HG03064 (cell line): ENCODE measurements at regions not wholly inside any gene's neighbourhood (a gene's known extent, or its start where the extent isn't known, plus 50 kb on each side); places are given as distances from the start of the nearest gene placed in this dataset.

ENCODE experiments used
- ATAC-seq: cut with Tn5 transposase; IDR thresholded peaks from one replicate; pipeline ENCODE4 v1.9.1; 2021; ENCODE audit warnings: low read depth; ENCODE audit not compliant: unreplicated experiment

GRCh38 chr3:102078401-102078800 lies 229.1 kb downstream of the NFKBIZ start:
- no peak for ATAC-seq

GRCh38 chr3:102078854-102079808 lies 229.8 kb downstream of the NFKBIZ start:
- no peak for ATAC-seq

GRCh38 chr3:102079809-102080197 lies 230.5 kb downstream of the NFKBIZ start:
- no peak for ATAC-seq

GRCh38 chr3:102081572-102082289 lies 232.4 kb downstream of the NFKBIZ start:
- ATAC-seq: no peak

- no peak for ATAC-seq
These were observed 234.2 kb downstream of the NFKBIZ start for GRCh38 chr3:102083473-102083872.

- ATAC-seq: no peak
These were observed 234.7 kb downstream of the NFKBIZ start for GRCh38 chr3:102084006-102084405.

GRCh38 chr3:102084704-102085103 lies 235.4 kb downstream of the NFKBIZ start:
- no peak for ATAC-seq

- no peak for ATAC-seq
These were observed 236.3 kb downstream of the NFKBIZ start for GRCh38 chr3:102085431-102086176.

- ATAC-seq: no peak
These were observed 237.9 kb downstream of the NFKBIZ start for GRCh38 chr3:102087236-102087635.

GRCh38 chr3:102089239-102089638 lies 239.9 kb downstream of the NFKBIZ start:
- ATAC-seq: no peak

GRCh38 chr3:102089904-102090720 lies 240.8 kb downstream of the NFKBIZ start:
- ATAC-seq: no peak

GRCh38 chr3:102090721-102091045 lies 241.4 kb downstream of the NFKBIZ start:
- no peak for ATAC-seq

GRCh38 chr3:102091358-102091757 lies 242.0 kb downstream of the NFKBIZ start:
- no peak for ATAC-seq

GRCh38 chr3:102092617-102093466 lies 243.5 kb downstream of the NFKBIZ start:
- no peak for ATAC-seq

GRCh38 chr3:102094506-102094905 lies 245.2 kb downstream of the NFKBIZ start:
- ATAC-seq: no peak

GRCh38 chr3:102095383-102095782 lies 246.1 kb downstream of the NFKBIZ start:
- ATAC-seq: no peak

GRCh38 chr3:102096066-102096465 lies 246.8 kb downstream of the NFKBIZ start:
- ATAC-seq: no peak

- no peak for ATAC-seq
These were observed 249.0 kb downstream of the NFKBIZ start for GRCh38 chr3:102098130-102098885.

- no peak for ATAC-seq
These were observed 250.6 kb downstream of the NFKBIZ start for GRCh38 chr3:102099913-102100312.
